HG03103 (cell line): ENCODE measurements at regions not wholly inside any gene's neighbourhood (a gene's known extent, or its start where the extent isn't known, plus 50 kb on each side); places are given as distances from the start of the nearest gene placed in this dataset.
A peak's percentile ranks its signal among the peaks of the same experiment; 100 is the strongest.
"Not testable (repeated sequence)": the region's sequence is repeated elsewhere in the genome, so short reads cannot be mapped to it uniquely, and the experiment has no call there.

Experiments used
- ATAC-seq: cut with Tn5 transposase; IDR thresholded peaks from one replicate; pipeline ENCODE4 v1.9.1; 2021; ENCODE audit warnings: low read depth; ENCODE audit not compliant: unreplicated experiment

DNA sequence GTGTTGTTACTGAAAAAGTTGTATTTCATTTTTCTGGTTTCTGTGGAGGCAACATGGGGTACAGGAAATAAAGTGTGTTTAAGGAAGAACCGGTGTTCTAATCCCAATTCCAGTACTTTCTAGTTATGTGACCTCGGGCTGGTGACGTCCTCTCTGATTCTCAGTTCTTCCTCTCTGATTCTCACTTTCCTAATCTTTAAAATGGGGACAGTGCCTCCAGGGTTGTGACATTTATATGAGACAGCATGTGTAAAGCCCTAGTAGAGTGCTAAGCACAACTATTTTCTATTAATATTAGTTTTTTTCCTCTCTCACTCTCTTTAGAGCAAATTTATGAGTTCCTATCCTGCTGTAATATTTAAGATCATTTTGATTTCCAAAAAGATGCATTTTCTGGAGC is 50.9 kb upstream of the PTPDC1 start:
- no peak for ATAC-seq

- no peak for ATAC-seq
Measured at GRCh38 chr9:94031946-94032345, 52.3 kb upstream of the PTPDC1 start.

DNA sequence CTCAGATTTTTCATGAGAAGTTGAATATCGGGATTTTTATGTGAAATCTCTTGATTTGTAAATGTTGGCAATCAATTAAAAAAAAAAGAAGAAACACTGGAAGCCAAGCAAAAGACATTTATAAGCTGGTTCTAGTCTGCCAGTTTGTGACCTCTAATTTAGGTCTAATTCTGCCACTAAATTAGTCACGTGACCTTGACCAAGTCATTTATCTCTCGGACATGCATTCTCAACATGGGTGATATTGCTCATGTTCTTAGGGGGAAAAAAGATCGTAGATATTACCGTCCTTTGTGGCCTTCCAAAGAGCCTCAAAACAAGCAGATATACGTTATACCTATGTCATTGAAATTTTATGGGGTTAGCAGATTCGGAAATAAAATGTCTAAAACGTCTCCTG is 52.9 kb upstream of the PTPDC1 start:
- no peak for ATAC-seq

- ATAC-seq: peak; percentile 98
Measured at GRCh38 chr9:94030318-94031179, 53.7 kb upstream of the PTPDC1 start.

- ATAC-seq: no peak
Measured at GRCh38 chr9:94029932-94030317, 54.3 kb upstream of the PTPDC1 start.

DNA sequence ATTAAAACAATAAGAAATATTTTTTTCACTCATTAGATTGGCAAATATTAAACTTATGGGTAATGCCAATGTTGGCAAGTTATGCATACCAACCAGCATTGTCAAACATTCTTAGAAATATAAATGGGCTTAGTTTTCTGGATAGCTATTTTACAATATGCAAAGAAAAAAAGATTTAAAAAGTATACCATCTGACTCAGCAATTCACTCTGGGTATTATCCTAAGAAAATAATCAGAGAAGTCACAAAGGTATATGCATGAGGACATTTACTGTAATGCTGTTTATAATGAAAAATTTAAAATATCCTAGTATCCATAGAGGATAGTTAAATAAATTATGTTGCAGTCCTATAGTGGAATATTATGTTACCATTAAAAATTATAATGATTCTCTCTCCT is 57.4 kb upstream of the PTPDC1 start:
- ATAC-seq: no peak

GRCh38 chr9:94022476-94022875 is 61.8 kb upstream of the PTPDC1 start:
- ATAC-seq: not testable (repeated sequence)

DNA sequence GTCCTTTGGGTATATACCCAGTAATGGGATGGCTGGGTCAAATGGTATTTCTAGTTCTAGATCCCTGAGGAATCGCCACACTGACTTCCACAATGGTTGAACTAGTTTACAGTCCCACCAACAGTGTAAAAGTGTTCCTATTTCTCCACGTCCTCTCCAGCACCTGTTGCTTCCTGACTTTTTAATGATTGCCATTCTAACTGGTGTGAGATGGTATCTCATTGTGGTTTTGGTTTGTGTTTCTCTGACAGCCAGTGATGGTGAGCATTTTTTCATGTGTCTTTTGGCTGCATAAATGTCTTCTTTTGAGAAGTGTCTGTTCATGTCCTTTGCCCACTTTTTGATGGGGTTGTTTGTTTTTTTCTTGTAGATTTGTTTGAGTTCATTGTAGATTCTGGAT is 63.4 kb upstream of the PTPDC1 start:
- not testable (repeated sequence) for ATAC-seq

DNA sequence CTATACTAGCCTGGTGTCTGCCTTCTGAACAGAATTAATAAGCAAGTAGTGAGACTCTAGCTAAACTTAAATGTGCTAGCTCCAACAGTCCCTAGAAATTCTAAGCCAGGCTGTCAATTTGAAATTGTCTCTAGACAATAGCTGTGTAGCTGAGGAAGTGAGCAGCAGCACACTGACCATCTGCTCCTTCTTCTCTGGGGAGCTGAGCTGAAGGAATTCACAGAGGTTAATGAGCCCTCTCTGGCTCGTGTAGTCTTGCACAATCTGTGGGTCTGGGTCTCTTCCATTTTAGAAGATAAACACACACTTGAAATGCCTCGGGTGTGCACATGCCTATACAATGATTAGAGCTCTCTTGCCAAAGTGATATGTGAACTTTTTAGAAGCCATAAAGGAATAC is 63.5 kb upstream of the BARX1 start:
- no peak for ATAC-seq

GRCh38 chr9:94017939-94018531 is 62.9 kb upstream of the BARX1 start:
- no peak for ATAC-seq

DNA sequence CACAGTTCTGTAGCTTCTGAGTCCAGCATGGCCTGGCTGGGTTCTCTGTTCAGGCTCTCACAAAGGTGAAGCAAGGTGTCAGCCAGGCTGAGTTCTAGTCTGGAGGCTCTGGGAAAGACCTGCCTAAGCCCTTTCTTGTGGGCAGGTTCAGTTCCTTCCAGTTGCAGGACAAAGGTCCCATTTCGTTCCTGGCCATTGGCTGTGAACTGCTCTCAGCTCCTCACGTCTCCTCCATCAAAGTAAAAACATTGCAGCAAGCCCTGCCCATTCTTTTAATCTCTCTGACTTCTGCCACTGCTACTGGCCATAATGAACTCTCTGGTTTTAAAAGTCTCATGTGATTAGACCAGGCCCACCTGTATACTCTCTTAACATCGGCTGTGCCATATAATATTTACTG is 61.6 kb upstream of the BARX1 start:
- no peak for ATAC-seq

- no peak for ATAC-seq
Measured at GRCh38 chr9:94014920-94015319, 59.8 kb upstream of the BARX1 start.

DNA sequence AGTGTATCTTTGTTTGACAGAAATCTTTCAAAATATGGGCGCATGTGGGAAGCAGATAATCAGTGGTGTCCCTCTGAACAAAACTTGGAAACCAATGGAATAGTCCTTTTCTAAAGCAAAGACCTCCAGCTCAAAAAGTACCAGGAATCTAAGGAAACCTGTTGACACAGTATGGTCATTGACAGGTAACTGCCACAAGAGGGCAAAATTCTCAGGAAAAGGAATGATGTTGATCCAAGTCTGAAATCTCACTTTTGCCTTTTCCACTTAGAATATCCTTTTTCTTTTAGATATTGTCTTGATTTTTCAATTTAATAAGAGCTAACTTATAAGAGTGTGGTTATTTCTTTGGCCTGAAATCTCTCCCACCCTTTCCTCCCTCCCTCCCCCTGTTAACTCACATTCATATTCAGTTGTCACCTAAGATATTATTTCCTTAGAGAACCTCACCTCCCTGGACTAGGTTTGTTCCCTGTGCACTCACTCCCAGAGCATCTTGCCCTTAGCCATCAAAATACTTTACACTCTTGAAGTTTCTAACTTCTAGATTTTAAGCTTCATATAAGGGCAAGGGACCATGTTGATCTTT is 59.0 kb upstream of the BARX1 start:
- no peak for ATAC-seq

GRCh38 chr9:94010980-94011533 is 55.9 kb upstream of the BARX1 start:
- no peak for ATAC-seq

- no peak for ATAC-seq
Measured at GRCh38 chr9:94005272-94005901, 50.2 kb upstream of the BARX1 start.
